Endothelial cell of umbilical vein (primary cell): ENCODE measurements at regions not wholly inside any gene's neighbourhood (a gene's known extent, or its start where the extent isn't known, plus 50 kb on each side); places are given as distances from the start of the nearest gene placed in this dataset.

Experiments
- BruUV-seq: library from RNA; stranded (reverse); fragments of 400-500 nt; replicated peaks from 2 replicates; lab custom pipeline; 2021; lab: Mats Ljungman, UMichigan
- CTCF ChIA-PET: fragments of 300-600, 350-600 bp; sonication (Branson Sonifier 250); formaldehyde crosslinking; loops from one replicate; lab custom pipeline; 2021; ENCODE audit warnings: antibody characterized with exemption, inconsistent platforms; lab: Charles Lee
- POLR2A ChIA-PET: fragments of 300-600, 350-600 bp; sonication (Branson Sonifier 250); formaldehyde crosslinking; loops from one replicate; lab custom pipeline; 2021; ENCODE audit warnings: antibody characterized with exemption, inconsistent platforms; lab: Charles Lee
- DNase-seq: peaks from one replicate; pipeline ENCODE4 v3.0.0-alpha.2; 2011; ENCODE audit warnings: low read depth, low spot score
- FAIRE-seq: peaks from 2 replicates; lab custom pipeline; 2011; peaks lifted over from hg19 to GRCh38; lab: Jason Lieb, UNC
- H2AFZ ChIP-seq: 2 replicates; pipeline ENCODE4 v1.6.0; 2012; ENCODE audit warnings: low read depth, low read length, control low read depth, inconsistent platforms
- H3K27ac ChIP-seq: 2 replicates; pipeline ENCODE4 v1.5.1; 2011; ENCODE audit warnings: low read depth, mild to moderate bottlenecking, control low read depth, low read length, moderate library complexity; ENCODE audit not compliant: insufficient read depth
- H3K27me3 ChIP-seq, 2 experiments: 2 replicates each; pipeline versions ENCODE4 v1.6.0 to v1.6.1; 2011; ENCODE audit warnings: low read length in 2 of 2, mixed read lengths in 1 of 2; ENCODE audit not compliant: control insufficient read depth in 2 of 2, insufficient read depth in 2 of 2
- H3K36me3 ChIP-seq, 2 experiments: 2 replicates in 1 of 2; 3 replicates in 1 of 2; pipeline ENCODE4 v1.5.1; 2011; ENCODE audit warnings: low read length in 2 of 2, mild to moderate bottlenecking in 1 of 2, moderate library complexity in 1 of 2; ENCODE audit not compliant: control insufficient read depth in 2 of 2, insufficient read depth in 2 of 2; ENCODE audit errors: extremely low read depth in 1 of 2
- H3K4me1 ChIP-seq: 3 replicates; pipeline ENCODE4 v1.5.1; 2011; ENCODE audit warnings: mild to moderate bottlenecking, low read length; ENCODE audit not compliant: control insufficient read depth, insufficient read depth; ENCODE audit errors: extremely low read depth
- H3K4me2 ChIP-seq: 2 replicates; pipeline ENCODE4 v1.6.1; 2011; ENCODE audit warnings: low read length, control low read depth, mixed read lengths; ENCODE audit not compliant: insufficient read depth
- H3K4me3 ChIP-seq, 3 experiments: fragments of 200-600 bp in 1 of 3; sonication (generic), shearing (Covaris generic) in 1 of 3; replicated peaks in 1 of 3; 2 replicates each; pipeline ENCODE4 v1.5.1; 2011 to 2016; ENCODE audit warnings: control low read depth in 3 of 3, low read length in 3 of 3, mild to moderate bottlenecking in 2 of 3, inconsistent platforms in 1 of 3, low read depth in 1 of 3, moderate library complexity in 1 of 3; ENCODE audit not compliant: insufficient read depth in 1 of 3
- H3K79me2 ChIP-seq: 2 replicates; pipeline ENCODE4 v1.6.0; 2012; ENCODE audit warnings: low read length, inconsistent platforms; ENCODE audit not compliant: control insufficient read depth, insufficient read depth
- H3K9ac ChIP-seq: replicated peaks from 2 replicates; pipeline ENCODE3; 2011; ENCODE audit warnings: low read length, control low read depth; ENCODE audit not compliant: insufficient read depth; ENCODE audit errors: extremely low read depth
- H3K9me1 ChIP-seq: replicated peaks from 3 replicates; pipeline ENCODE4 v1.6.0; 2011; ENCODE audit warnings: mild to moderate bottlenecking, low read length; ENCODE audit not compliant: control insufficient read depth, insufficient read depth; ENCODE audit errors: extremely low read depth
- H3K9me3 ChIP-seq: replicated peaks from 2 replicates; pipeline ENCODE4 v1.5.1; 2012; ENCODE audit warnings: low read length, inconsistent platforms; ENCODE audit not compliant: control insufficient read depth, insufficient read depth
- H4K20me1 ChIP-seq: replicated peaks from 2 replicates; pipeline ENCODE3; 2011; ENCODE audit warnings: mild to moderate bottlenecking, low read length; ENCODE audit not compliant: control insufficient read depth, insufficient read depth; ENCODE audit errors: extremely low read depth
- CTCF ChIP-seq, 2 donors: IDR thresholded peaks; 1 replicate in 1 of 2; 2 replicates in 1 of 2; pipeline ENCODE4 v1.5.1; 2011; ENCODE audit warnings: low read length in 2 of 2, mild to moderate bottlenecking in 2 of 2, moderate library complexity in 2 of 2, control low read depth in 1 of 2, inconsistent platforms in 1 of 2, low read depth in 1 of 2; ENCODE audit not compliant: insufficient read depth in 1 of 2; ENCODE audit errors: extremely low read depth in 1 of 2
- EZH2 ChIP-seq: IDR thresholded peaks from 2 replicates; pipeline ENCODE4 v1.6.1; 2012; ENCODE audit warnings: borderline replicate concordance, low read depth, mild to moderate bottlenecking, moderate library complexity, low read length, inconsistent platforms; ENCODE audit not compliant: severe bottlenecking
- FOS ChIP-seq: IDR thresholded peaks from 2 replicates; pipeline ENCODE4 v1.6.1; 2011; ENCODE audit warnings: mild to moderate bottlenecking, low read length, moderate library complexity, borderline replicate concordance; ENCODE audit not compliant: insufficient read depth
- GATA2 ChIP-seq: IDR thresholded peaks from 2 replicates; pipeline ENCODE4 v1.7.0; 2011; ENCODE audit warnings: low read depth, mild to moderate bottlenecking, moderate library complexity, mixed read lengths, low read length; ENCODE audit not compliant: insufficient read length, insufficient read depth
- JUN ChIP-seq: IDR thresholded peaks from 2 replicates; pipeline ENCODE4 v1.6.1; 2011; ENCODE audit warnings: borderline replicate concordance, low read depth; ENCODE audit not compliant: insufficient read length, insufficient read depth
- MYC ChIP-seq: IDR thresholded peaks from one replicate; pipeline ENCODE4 v1.6.1; 2011; ENCODE audit warnings: mild to moderate bottlenecking, low read depth, low read length
- POLR2A ChIP-seq: IDR thresholded peaks from 2 replicates; pipeline ENCODE4 v1.6.1; 2012; ENCODE audit warnings: low read depth, mild to moderate bottlenecking, control low read depth, low read length
- POLR2AphosphoS5 ChIP-seq: IDR thresholded peaks from 2 replicates; pipeline ENCODE4 v1.6.1; 2012; ENCODE audit warnings: low read depth, mild to moderate bottlenecking, control low read depth, low read length, moderate library complexity; ENCODE audit not compliant: insufficient read depth
- dilution Hi-C: fragments of 300-500 bp; cut with MboI; formaldehyde crosslinking; loops from one replicate; pipeline ENCODE4 v1.15.0; 2019; ENCODE audit warnings: low sequenced_read_pairs; ENCODE audit not compliant: extremely low pct_ligation_motif_present
- intact Hi-C: fragments of 100-400 bp; cut with micrococcal nuclease; formaldehyde crosslinking; loops from one replicate; pipeline ENCODE4 v1.10.0; 2022
- TF ChIP-seq, protein P1 (sequence below): IDR thresholded peaks from 2 replicates; pipeline ENCODE4 v1.6.1; 2011; ENCODE audit not compliant: insufficient read depth, insufficient read length

- Histone ChIP-seq H3K27ac (no peak overlapping the region), H3K4me2 (no peak overlapping the region), H3K9me1 (no peaks in the 10 kb centered on the region), H3K4me3 (no peak overlapping the region), H2AFZ (no peak overlapping the region), H3K4me1 (no peaks in the 10 kb centered on the region), H3K9ac (no peak overlapping the region), H3K79me2 (no peaks in the 10 kb centered on the region), H3K27me3 (no peaks in the 10 kb centered on the region), H3K9me3 (no peaks in the 10 kb centered on the region), H3K36me3 (no peaks in the 10 kb centered on the region), H4K20me1 (no peaks in the 10 kb centered on the region)
- ChIA-PET POLR2A (no interaction called here), CTCF (no interaction called here)
- no TSS peak for BruUV-seq
- FAIRE-seq (no peak), DNase-seq (no peak)
- intact Hi-C loops (no loop called here), dilution Hi-C loops (no loop called here)
- TF ChIP-seq GATA2 (no peak), CTCF (IDR thresholded peaks at IDR 0.05; ENCODE audit: extremely low read depth in 1 of 2, insufficient read depth in 1 of 2, low read depth in 1 of 2, low read length in 2 of 2) (no peak), FOS (no peak), MYC (no peak), JUN (no peak), POLR2AphosphoS5 (no peak), POLR2A (no peak), EZH2 (no peak)
- TF ChIP-seq, protein P1, sequence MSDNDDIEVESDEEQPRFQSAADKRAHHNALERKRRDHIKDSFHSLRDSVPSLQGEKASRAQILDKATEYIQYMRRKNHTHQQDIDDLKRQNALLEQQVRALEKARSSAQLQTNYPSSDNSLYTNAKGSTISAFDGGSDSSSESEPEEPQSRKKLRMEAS, result no peak
Measured at GRCh38 chr13:73179650-73180274, 121.0 kb downstream of the KLF5 start.
